ENCODE measurements at regions not wholly inside any gene's neighbourhood (a gene's known extent, or its start where the extent isn't known, plus 50 kb on each side); places are given as distances from the start of the nearest gene placed in this dataset.

DNA sequence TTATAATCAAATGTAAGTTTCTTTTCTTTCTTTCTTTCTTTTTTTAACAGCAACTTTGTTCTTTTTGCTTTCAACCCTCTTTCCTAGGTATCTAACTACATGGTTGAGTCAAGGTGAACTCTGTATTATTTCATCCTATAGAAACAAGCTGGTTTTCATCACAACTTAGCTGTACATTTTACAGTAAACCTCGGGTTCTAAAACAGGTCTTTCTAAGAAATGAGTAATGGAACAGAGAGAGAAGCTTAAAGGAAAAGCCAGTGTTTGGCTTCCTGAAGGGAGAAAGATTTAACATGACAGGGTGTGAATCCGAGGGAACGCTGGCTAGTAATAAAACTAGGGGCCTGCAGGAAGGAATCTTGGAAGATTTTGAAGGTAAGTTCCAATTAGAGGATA is 143.4 kb upstream of the ITGB1 start:
- TF ChIP-seq, protein P1, sequence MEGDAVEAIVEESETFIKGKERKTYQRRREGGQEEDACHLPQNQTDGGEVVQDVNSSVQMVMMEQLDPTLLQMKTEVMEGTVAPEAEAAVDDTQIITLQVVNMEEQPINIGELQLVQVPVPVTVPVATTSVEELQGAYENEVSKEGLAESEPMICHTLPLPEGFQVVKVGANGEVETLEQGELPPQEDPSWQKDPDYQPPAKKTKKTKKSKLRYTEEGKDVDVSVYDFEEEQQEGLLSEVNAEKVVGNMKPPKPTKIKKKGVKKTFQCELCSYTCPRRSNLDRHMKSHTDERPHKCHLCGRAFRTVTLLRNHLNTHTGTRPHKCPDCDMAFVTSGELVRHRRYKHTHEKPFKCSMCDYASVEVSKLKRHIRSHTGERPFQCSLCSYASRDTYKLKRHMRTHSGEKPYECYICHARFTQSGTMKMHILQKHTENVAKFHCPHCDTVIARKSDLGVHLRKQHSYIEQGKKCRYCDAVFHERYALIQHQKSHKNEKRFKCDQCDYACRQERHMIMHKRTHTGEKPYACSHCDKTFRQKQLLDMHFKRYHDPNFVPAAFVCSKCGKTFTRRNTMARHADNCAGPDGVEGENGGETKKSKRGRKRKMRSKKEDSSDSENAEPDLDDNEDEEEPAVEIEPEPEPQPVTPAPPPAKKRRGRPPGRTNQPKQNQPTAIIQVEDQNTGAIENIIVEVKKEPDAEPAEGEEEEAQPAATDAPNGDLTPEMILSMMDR (IDR thresholded peaks at IDR 0.05; ENCODE audit: extremely low read depth in 1 of 2, insufficient read depth in 1 of 2, low read depth in 1 of 2, low read length in 2 of 2) = no peak
- TF ChIP-seq POLR2AphosphoS5 (IDR thresholded peaks at IDR 0.05; ENCODE audit: insufficient read depth, low read depth, low read length) (no peak), EZH2 (IDR thresholded peaks at IDR 0.05; ENCODE audit: borderline replicate concordance, low read depth, low read length, severe bottlenecking) (no peak), FOS (IDR thresholded peaks at IDR 0.05; ENCODE audit: borderline replicate concordance, insufficient read depth, low read length) (no peak), POLR2A (IDR thresholded peaks at IDR 0.05; ENCODE audit: low read depth, low read length) (no peak), GATA2 (IDR thresholded peaks at IDR 0.05; ENCODE audit: insufficient read depth, insufficient read length, low read depth, low read length) (no peak), JUN (IDR thresholded peaks at IDR 0.05; ENCODE audit: borderline replicate concordance, insufficient read depth, insufficient read length, low read depth) (no peak), MYC (IDR thresholded peaks at IDR 0.05; ENCODE audit: low read depth, low read length) (no peak)
- TF ChIP-seq, protein P2, sequence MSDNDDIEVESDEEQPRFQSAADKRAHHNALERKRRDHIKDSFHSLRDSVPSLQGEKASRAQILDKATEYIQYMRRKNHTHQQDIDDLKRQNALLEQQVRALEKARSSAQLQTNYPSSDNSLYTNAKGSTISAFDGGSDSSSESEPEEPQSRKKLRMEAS (IDR thresholded peaks at IDR 0.05; ENCODE audit: insufficient read depth, insufficient read length) = no peak

Measured in endothelial cell of umbilical vein (primary cell).